ENCODE measurements at regions not wholly inside any gene's neighbourhood (a gene's known extent, or its start where the extent isn't known, plus 50 kb on each side); places are given as distances from the start of the nearest gene placed in this dataset.

- no peak for DNase-seq (ENCODE audit: low spot score)
Observed at GRCh38 chr9:27750566-27750965, 177.3 kb upstream of the C9orf72 start.

- no peak for DNase-seq (ENCODE audit: low spot score)
Observed at GRCh38 chr9:27752069-27752468, 178.8 kb upstream of the C9orf72 start.

DNA sequence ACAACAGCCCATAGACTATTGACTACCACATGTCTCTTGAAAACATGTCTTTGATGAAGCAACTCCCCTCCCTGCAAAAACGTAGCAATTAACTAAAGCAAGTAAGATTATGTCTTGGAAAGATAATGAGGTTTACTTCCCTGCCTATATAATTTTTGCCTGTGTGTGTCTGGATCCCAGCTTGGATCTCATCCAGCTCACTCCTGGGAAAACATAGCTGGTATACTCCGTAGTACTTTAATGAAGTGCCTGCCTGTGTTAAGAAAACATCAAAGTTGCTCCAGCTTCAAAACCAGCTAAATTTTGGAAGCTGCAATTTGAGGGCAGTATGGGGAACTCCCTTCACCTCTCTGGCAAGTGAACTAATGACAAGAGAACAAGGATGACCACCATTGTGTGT, 182.6 kb upstream of the C9orf72 start:
- DNase-seq (ENCODE audit: low spot score), result no peak

DNA sequence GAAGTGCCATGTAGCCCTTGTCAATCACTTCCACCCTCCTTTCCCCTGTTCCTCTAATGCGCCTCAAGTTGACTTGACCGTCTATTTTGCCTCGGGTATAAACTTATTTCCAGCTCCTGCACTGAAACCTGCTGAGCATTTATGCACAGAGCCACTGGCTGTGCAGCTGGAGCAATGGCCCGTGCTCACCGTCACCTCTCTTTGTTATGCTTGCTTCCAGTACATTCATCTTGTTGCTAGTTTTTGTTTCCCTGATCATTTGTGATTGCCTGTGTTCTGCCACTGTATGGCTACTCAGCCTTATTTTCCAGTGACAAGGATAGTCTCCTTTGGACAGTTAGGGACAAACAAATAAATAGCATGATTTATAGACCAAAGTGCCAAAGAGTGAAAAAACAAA, 183.1 kb upstream of the C9orf72 start:
- no peak for DNase-seq (ENCODE audit: low spot score)

DNA sequence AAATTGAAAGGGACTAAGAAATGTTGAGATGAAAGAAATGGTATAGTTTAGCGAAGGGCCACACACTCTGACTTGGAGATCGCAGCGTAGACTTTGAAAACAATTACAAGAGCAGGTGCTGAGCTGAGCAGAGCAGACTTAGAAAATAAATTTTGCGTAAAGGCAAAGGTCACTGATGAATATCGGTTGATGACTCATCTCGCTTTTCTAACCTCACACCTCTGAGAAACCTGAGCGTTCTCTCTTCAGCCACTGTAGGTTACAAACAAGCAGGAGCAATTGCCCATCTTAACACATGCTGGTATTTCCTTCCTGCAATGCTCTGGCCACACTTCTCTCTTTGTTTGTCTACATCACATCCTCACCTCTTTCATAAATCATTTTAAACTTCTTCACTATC, 190.6 kb upstream of the C9orf72 start:
- DNase-seq (ENCODE audit: low spot score), result no peak

- no peak for DNase-seq (ENCODE audit: low spot score)
Observed at GRCh38 chr9:27765266-27766072, 192.2 kb upstream of the C9orf72 start.

DNA sequence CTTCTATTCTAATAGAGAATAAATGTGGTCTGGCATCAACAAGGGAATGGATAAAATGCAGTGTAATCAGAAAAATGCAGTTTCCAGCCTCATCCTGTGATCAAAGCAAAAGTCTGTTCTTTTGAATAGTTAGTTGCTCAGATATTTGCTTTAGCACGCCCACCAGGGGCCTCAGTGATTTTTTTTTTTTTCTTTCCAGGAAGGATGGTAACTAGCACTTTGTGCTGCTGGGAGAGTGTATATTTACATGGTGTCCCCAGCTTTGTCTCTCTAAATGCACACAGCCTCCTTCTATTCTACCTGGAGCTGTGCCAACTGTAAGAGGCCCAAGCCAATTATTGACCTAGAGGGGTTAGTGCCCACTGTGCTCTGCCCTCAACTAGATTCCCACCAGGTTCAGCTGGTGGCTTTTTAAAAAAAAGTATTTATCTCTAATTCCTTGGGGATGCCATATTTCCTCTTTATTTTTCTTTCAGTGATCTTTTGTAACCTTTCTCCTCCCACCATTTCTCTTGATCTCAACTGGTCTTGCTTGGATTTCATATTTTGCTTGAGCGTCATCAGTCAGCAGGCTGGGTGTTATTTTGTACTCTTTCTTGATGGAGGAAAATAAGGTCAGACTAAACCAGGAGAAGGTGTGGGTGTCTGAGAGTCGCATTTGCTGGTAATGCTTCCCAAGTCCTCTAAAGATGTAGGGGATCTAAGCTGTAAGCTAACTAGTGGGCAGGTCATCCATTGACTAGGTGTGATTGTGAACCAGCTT, 193.0 kb upstream of the C9orf72 start:
- no peak for DNase-seq (ENCODE audit: low spot score)

GRCh38 chr9:27768781-27769180, 195.5 kb upstream of the C9orf72 start:
- no peak for DNase-seq (ENCODE audit: low spot score)

DNA sequence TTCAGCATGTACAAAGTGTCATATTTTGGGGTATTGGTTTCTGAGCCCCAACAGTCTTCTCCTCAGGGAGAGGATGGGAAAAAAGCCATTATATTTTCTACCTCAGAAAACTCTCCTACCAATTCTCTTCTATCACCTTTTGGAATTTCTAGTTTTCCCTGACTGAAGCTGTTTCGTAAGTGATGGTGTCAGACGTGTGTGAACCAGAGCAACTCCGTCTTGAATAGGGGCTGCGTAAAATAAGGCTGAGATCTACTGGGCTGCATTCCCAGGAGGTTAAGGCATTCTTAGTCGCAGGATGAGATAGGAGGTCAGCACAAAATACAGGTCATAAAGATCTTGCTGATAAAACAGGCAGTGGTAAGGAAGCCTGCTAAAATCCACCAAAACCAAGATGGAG, 197.3 kb upstream of the C9orf72 start:
- DNase-seq (ENCODE audit: low spot score), result no peak

DNA sequence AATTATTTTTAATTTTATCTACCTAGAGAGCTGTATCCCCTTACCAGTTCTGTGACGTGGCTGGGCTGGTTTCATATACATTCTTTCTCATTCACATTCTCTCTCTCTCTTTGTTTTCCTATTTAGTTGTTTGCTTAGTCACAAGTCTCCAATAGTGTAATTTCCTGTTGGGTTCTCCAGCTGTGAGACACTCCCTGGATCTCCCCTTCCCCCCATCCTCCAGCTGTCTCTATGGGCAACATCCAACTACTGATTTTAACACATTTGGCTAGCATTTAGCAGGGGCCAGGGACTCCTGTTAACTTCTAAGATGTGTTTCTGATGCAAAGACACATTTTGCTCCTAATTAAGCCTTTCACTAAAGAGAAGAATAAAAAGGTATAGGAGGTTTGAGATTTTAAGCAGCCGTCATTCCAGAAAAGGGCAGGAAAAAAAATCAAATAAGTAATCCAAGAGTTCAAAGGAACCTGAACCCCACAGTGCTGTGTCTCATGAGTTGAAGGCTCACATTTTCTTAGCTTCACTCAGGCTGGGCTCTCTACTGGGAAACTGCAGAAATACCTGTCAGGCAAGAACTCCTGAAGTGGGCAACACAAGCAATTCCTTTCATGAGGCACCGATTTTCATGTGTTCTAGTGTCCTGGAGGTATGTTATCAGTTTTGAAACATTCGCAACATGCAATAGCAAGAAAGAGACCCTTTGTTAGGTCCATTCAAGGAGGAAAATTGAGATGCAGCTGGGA, 198.7 kb upstream of the C9orf72 start:
- no peak for DNase-seq (ENCODE audit: low spot score)

- DNase-seq (ENCODE audit: low spot score), result no peak
Observed at GRCh38 chr9:27784847-27785713, 211.8 kb upstream of the C9orf72 start.

GRCh38 chr9:27785714-27786100, 212.4 kb upstream of the C9orf72 start:
- DNase-seq (ENCODE audit: low spot score), result no peak

GRCh38 chr9:27787891-27788290, 214.6 kb upstream of the C9orf72 start:
- DNase-seq (ENCODE audit: low spot score), result no peak

DNA sequence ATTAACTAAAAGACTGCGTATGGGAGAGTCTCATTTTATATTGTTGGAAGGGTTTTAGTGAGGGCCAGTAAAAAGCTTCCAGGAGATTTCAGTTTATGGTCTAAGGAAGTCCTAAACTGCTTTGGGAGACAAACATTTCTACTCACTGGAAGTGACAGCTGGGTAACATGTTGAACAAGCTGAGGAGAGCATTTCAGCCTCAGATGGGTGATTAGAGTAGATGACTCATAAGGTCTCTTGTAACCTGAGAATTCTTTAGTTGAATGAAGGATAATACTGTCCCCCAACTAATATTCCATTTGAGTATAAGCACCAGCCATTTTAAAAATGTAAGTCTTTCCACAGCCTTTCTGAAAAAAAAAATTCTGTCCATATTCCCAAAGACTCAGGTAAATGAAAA, 218.0 kb upstream of the C9orf72 start:
- no peak for DNase-seq (ENCODE audit: low spot score)

DNA sequence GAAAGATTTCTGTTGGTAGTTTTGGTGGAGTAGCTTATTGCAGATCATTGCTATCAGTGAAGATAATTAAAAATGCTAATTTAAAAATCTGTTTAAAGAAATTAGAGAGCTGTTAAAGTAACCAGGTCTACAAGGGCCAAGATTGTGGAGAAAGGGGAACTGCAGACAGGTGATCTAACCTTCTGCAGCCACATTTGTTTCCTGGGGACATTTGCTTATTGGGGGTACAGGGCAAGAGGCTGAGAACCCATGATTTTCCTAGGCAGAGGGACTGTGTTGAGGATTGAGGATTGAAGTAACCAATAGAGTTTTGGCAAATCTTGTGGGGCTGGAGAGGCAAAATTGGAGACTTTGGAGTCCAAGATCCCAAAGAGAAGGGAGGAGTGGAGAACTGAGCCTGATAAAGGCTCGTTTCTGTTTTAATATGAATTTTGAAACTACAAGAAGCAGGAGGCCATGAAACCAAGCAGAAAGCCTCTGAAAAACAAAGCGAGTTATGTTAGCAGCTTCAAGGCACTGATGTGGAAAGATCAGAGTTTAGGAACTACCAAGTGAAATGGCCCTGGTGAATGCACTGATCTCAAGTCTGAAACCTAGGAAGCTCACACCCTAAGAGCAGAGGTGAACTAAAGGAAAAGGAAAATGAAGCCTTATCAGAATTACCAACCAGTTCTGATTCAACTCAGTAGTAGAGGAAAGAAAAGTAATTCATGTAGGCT, 219.8 kb upstream of the C9orf72 start:
- no peak for DNase-seq (ENCODE audit: low spot score)

GRCh38 chr9:27799326-27799725, 226.0 kb upstream of the C9orf72 start:
- DNase-seq (ENCODE audit: low spot score), result no peak

DNA sequence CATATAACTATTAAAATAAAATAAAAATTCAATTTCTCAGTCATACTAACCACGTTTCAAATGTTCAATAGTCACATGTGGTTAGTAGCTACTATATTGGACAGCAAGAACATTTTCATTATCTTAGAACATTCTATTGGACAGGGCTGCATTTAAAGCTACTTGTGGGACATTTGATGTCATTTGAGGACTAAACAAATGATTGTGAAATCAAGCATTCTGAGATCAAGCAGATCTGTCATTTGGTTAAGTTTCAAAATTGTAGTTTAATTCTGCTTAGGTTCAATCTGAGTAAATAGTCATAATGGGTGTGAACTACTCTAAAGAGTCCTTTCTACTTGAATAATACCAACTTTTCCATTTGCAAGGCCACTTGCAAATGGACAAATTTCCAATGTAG, 226.9 kb upstream of the C9orf72 start:
- DNase-seq (ENCODE audit: low spot score), result no peak

DNA sequence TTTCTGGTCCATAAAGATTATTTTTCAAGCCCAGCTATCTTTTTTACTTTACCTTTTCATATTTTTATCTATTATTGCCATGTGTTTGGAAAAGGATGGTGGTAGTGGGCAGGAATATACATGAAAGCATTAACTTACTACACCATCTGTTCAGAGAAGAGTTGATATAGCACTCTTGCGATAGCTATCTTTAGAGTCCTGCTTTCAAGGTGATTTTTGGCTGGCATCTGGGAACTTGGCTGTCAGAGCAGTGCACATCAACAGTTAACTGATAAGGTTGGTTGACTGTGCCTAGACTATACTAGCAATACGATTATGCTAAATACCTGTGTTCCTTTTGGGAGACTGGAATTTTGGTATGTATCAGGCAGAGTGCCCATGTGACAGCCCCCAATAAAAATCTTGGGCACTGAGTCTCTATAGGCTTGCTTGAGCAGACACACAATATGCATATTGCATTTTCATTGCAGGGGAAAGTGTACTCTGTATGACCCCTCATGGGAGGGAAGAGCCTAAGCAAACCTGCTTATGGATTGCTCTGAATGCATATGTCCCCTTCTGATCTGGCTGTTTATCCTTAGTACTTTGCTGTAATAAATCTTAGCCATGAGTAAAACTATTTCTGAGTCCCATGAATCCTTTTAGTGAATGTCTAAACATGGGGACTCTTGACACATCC, 227.6 kb upstream of the C9orf72 start:
- DNase-seq (ENCODE audit: low spot score), result no peak

DNA sequence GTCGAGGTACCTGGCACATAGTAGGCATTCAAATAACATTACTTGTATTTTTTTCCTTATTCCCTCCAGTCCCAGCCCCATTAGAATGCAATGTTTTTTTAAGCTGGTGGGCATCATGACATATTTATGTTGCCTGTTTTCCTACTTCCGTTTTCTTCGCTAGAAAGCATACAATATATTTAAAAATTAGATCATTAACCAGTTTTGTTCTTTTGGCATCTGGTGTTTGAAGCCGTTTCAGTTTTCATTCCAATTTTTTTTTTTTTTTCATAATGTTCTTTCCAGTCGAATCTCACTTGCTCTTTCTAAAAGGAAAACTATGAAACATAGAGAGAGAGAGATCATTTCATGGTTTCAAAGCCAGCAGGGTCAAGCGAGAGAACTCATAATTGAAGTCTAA, 228.3 kb upstream of the C9orf72 start:
- DNase-seq (ENCODE audit: low spot score), result no peak

DNA sequence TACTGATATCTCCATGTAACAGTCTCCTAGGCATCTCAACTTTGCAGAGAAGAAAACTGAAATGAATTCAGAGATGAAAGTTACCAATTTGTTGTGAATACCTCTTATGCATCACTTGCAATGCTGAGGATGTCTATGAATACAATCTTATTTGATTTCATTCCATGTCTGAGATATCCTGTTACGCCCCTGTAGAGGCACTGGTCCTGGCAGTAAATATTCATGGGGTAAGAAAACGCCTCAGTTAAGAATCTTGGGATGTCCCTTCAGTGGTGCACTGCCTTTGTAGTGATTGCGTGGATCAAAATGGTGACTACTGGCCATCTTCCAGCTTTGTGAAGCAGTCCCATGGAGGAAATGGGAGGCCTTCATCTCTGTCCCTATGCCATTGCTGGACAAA, 229.1 kb upstream of the C9orf72 start:
- no peak for DNase-seq (ENCODE audit: low spot score)

DNA sequence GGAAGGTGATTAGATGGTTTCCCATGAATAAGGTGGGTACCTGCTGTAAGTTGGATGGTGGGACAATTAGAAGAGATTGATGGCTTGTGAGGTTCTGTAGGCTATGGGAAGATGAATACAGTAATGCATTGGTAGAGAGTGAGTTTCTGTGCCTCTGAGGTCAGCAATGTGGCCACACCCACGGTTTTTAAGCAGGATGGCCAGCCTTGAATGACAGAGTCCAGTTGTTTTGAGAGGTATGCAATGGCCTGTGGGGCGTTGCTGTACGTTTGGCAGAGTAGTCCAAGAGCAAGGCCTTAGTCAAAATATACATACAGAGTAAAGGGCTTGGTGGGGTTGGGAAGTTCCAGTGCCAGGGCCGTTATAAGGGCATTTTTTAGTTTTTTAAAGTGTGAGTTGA, 235.6 kb upstream of the C9orf72 start:
- no peak for DNase-seq (ENCODE audit: low spot score)
